ENCODE measurements at regions not wholly inside any gene's neighbourhood (a gene's known extent, or its start where the extent isn't known, plus 50 kb on each side); places are given as distances from the start of the nearest gene placed in this dataset.

DNA sequence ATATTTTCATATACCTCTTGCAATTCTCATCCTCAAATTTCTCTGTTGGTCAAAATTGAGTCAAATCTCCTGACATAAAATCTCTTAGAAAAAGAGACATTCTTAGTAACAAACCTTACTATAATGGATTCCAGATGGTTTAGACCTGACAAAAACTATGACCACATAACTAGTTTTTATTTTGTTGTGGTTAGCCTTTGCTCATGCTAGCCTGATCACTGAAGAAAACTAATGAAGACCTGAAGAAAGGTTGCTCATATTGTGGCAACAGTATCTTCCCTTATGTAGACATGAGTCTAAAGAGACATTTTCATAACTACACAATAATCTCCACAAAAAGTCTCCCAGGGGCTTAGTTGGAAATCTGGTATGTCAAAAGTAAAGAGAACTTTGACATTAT, 274.1 kb upstream of the TMEM161B start:
- ATAC-seq (ENCODE audit: low FRiP score) (no peak), DNase-seq (no peak)
- H3K9me3 ChIP-seq (ENCODE audit: control insufficient read depth, low read length): no peaks in the 10 kb centered on the region
- H3K27me3 ChIP-seq (ENCODE audit: control insufficient read depth in 1 of 2, insufficient read depth in 2 of 2, low read length in 1 of 2): no peaks in the 10 kb centered on the region
- no peaks in the 10 kb centered on the region for H3K36me3 ChIP-seq (ENCODE audit: control insufficient read depth in 1 of 2, insufficient read depth in 2 of 2, low read length in 1 of 2)
- H3K4me1 ChIP-seq (ENCODE audit: control insufficient read depth in 1 of 2, insufficient read depth in 2 of 2, low read length in 2 of 2): no peaks in the 10 kb centered on the region
- H3K4me3 ChIP-seq (ENCODE audit: low read length in 2 of 2): no peak overlapping the region
- no peak overlapping the region for H3K27ac ChIP-seq (ENCODE audit: low read depth in 1 of 2, low read length in 2 of 2)
- intact Hi-C loops (cut with DNase I): no loop called here

- H3K27ac ChIP-seq (ENCODE audit: low read depth in 1 of 2, low read length in 2 of 2): no peak overlapping the region
- no peaks in the 10 kb centered on the region for H3K36me3 ChIP-seq (ENCODE audit: control insufficient read depth in 1 of 2, insufficient read depth in 2 of 2, low read length in 1 of 2)
- intact Hi-C loops (cut with DNase I): no loop called here
- no peak for DNase-seq
- no peaks in the 10 kb centered on the region for H3K4me1 ChIP-seq (ENCODE audit: control insufficient read depth in 1 of 2, insufficient read depth in 2 of 2, low read length in 2 of 2)
- H3K4me3 ChIP-seq (ENCODE audit: low read length in 2 of 2): no peak overlapping the region
- no peak for ATAC-seq (ENCODE audit: low FRiP score)
- 73 to 80% methylated on average over 6 of the region's 6 CpGs for WGBS, 2 donors
- H3K27me3 ChIP-seq (ENCODE audit: control insufficient read depth in 1 of 2, insufficient read depth in 2 of 2, low read length in 1 of 2): no peaks in the 10 kb centered on the region
- H3K9me3 ChIP-seq (ENCODE audit: control insufficient read depth, low read length): no peaks in the 10 kb centered on the region
Measured at GRCh38 chr5:88540471-88541115, 271.9 kb upstream of the TMEM161B start.

DNA sequence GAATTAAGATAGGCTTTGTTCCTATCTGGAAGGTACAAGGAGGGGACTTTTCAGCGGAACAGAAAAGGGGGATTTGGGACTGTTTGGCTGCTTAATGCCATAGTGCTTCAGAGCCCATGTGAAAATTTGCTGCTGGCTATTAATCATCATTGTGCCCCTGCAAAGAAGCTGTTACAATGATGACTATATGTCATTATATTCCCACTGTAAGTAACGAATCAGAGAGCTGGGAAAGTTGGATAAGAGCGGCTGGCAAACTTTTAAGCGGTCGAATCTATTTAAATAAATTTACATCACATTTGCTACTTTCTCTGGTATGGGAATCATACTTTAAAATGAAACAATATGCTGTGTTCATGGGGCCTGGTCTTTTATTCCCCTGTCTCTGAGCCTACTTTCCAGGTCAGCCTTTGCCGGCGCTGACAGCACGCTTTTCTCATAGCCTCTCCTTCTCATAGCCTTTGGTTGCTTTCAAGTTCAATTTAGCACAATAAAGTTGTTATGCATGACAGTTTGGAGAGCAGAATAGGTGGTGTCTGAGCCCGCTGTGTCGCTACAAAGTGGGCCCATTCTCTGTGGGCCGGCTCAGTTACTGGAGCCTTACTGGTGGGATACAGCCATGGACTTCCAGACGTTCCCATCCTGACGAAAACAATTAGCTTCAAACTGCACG, 271.2 kb upstream of the TMEM161B start:
- no peak for DNase-seq
- 40 to 42% methylated on average over 14 of the region's 14 CpGs for WGBS, 2 donors
- no peak for ATAC-seq (ENCODE audit: low FRiP score)
- intact Hi-C loops (cut with DNase I): no loop called here
- Histone ChIP-seq H3K4me1 (ENCODE audit: control insufficient read depth in 1 of 2, insufficient read depth in 2 of 2, low read length in 2 of 2) (no peaks in the 10 kb centered on the region), H3K9me3 (ENCODE audit: control insufficient read depth, low read length) (no peaks in the 10 kb centered on the region), H3K36me3 (ENCODE audit: control insufficient read depth in 1 of 2, insufficient read depth in 2 of 2, low read length in 1 of 2) (no peaks in the 10 kb centered on the region), H3K4me3 (ENCODE audit: low read length in 2 of 2) (no peak overlapping the region), H3K27me3 (ENCODE audit: control insufficient read depth in 1 of 2, insufficient read depth in 2 of 2, low read length in 1 of 2) (no peaks in the 10 kb centered on the region), H3K27ac (ENCODE audit: low read depth in 1 of 2, low read length in 2 of 2) (no peak overlapping the region)

DNA sequence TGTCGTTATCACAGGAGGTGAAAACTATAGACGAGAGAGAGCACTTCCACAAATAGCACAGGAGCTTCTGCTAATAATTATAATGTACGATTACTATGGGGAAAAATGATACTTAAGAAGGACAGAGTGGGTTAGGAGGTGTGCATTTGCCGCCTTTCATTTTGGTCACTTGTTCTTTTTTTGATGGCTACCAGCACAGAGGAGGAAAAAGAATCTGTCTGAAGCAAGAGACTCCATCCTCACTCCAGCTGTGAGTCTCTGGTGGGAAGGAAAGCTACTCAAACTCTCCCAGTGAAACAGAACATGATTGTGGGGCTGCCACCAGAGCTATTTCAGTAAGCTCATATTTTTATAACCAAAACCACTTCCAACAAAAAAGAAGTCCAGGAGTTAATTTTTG, 270.4 kb upstream of the TMEM161B start:
- 71 to 72% methylated on average over 4 of the region's 4 CpGs for WGBS, 2 donors

GRCh38 chr5:88536146-88536545, 267.5 kb upstream of the TMEM161B start:
- DNase-seq (no peak), ATAC-seq (ENCODE audit: low FRiP score) (no peak)
- Histone ChIP-seq H3K36me3 (ENCODE audit: control insufficient read depth in 1 of 2, insufficient read depth in 2 of 2, low read length in 1 of 2) (no peaks in the 10 kb centered on the region), H3K9me3 (ENCODE audit: control insufficient read depth, low read length) (peaks cover 2% of the 10 kb centered on the region), H3K4me3 (ENCODE audit: low read length in 2 of 2) (no peak overlapping the region), H3K27me3 (ENCODE audit: control insufficient read depth in 1 of 2, insufficient read depth in 2 of 2, low read length in 1 of 2) (peaks cover 0 to 3% of the 10 kb centered on the region in 2 donors), H3K27ac (ENCODE audit: low read depth in 1 of 2, low read length in 2 of 2) (no peak overlapping the region), H3K4me1 (ENCODE audit: control insufficient read depth in 1 of 2, insufficient read depth in 2 of 2, low read length in 2 of 2) (no peaks in the 10 kb centered on the region)
- intact Hi-C loops (cut with DNase I): no loop called here
- WGBS, 2 donors: 19 to 29% methylated on average over 3 of the region's 3 CpGs

More for the DNA sequence above, 270.4 kb upstream of the TMEM161B start:
- H3K4me3 ChIP-seq (ENCODE audit: low read length in 2 of 2): no peak overlapping the region
- DNase-seq: no peak
- intact Hi-C loops (cut with DNase I): no loop called here
- no peaks in the 10 kb centered on the region for H3K4me1 ChIP-seq (ENCODE audit: control insufficient read depth in 1 of 2, insufficient read depth in 2 of 2, low read length in 2 of 2)
- no peak for ATAC-seq (ENCODE audit: low FRiP score)
- H3K27me3 ChIP-seq (ENCODE audit: control insufficient read depth in 1 of 2, insufficient read depth in 2 of 2, low read length in 1 of 2): no peaks in the 10 kb centered on the region
- H3K27ac ChIP-seq (ENCODE audit: low read depth in 1 of 2, low read length in 2 of 2): no peak overlapping the region
- no peaks in the 10 kb centered on the region for H3K9me3 ChIP-seq (ENCODE audit: control insufficient read depth, low read length)
- no peaks in the 10 kb centered on the region for H3K36me3 ChIP-seq (ENCODE audit: control insufficient read depth in 1 of 2, insufficient read depth in 2 of 2, low read length in 1 of 2)

DNA sequence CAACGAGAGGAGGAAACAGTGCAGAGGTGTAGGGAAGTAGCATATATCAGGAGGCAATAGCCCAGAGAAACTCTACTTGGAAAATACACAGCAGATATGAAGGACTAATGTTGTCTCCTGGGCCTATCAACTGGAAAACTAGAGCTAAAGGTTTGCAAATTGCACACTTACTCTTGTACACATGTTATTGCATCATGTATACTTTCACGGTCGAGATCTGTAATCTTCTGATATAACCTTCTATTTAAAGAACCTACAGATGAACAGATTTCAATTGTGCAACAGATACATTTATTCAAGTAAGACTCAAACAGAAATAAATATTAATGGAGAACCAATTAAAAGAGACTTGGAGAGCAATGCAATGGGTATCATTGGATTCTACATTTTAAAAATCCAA, 256.3 kb upstream of the TMEM161B start:
- Histone ChIP-seq H3K4me1 (ENCODE audit: control insufficient read depth in 1 of 2, insufficient read depth in 2 of 2, low read length in 2 of 2) (no peaks in the 10 kb centered on the region), H3K27me3 (ENCODE audit: control insufficient read depth in 1 of 2, insufficient read depth in 2 of 2, low read length in 1 of 2) (no peaks in the 10 kb centered on the region), H3K36me3 (ENCODE audit: control insufficient read depth in 1 of 2, insufficient read depth in 2 of 2, low read length in 1 of 2) (no peaks in the 10 kb centered on the region), H3K4me3 (ENCODE audit: low read length in 2 of 2) (no peak overlapping the region), H3K9me3 (ENCODE audit: control insufficient read depth, low read length) (no peaks in the 10 kb centered on the region), H3K27ac (ENCODE audit: low read depth in 1 of 2, low read length in 2 of 2) (no peak overlapping the region)
- intact Hi-C loops (cut with DNase I): no loop called here
- ATAC-seq (ENCODE audit: low FRiP score): no peak
- DNase-seq: no peak
- WGBS, 2 donors: 80 to 81% methylated on average over 3 of the region's 3 CpGs

GRCh38 chr5:88519066-88519465, 250.4 kb upstream of the TMEM161B start:
- DNase-seq (no peak), ATAC-seq (ENCODE audit: low FRiP score) (no peak)
- no peak overlapping the region for H3K4me3 ChIP-seq (ENCODE audit: low read length in 2 of 2)
- no peaks in the 10 kb centered on the region for H3K36me3 ChIP-seq (ENCODE audit: control insufficient read depth in 1 of 2, insufficient read depth in 2 of 2, low read length in 1 of 2)
- intact Hi-C loops (cut with DNase I): no loop called here
- no peak overlapping the region for H3K27ac ChIP-seq (ENCODE audit: low read depth in 1 of 2, low read length in 2 of 2)
- no peaks in the 10 kb centered on the region for H3K27me3 ChIP-seq (ENCODE audit: control insufficient read depth in 1 of 2, insufficient read depth in 2 of 2, low read length in 1 of 2)
- no peaks in the 10 kb centered on the region for H3K4me1 ChIP-seq (ENCODE audit: control insufficient read depth in 1 of 2, insufficient read depth in 2 of 2, low read length in 2 of 2)
- no peaks in the 10 kb centered on the region for H3K9me3 ChIP-seq (ENCODE audit: control insufficient read depth, low read length)

- no peak overlapping the region for H3K4me3 ChIP-seq (ENCODE audit: low read length in 2 of 2)
- WGBS, 2 donors: 61% methylated on average over 4 of the region's 4 CpGs
- no peaks in the 10 kb centered on the region for H3K36me3 ChIP-seq (ENCODE audit: control insufficient read depth in 1 of 2, insufficient read depth in 2 of 2, low read length in 1 of 2)
- intact Hi-C loops (cut with DNase I): no loop called here
- DNase-seq: no peak
- H3K27ac ChIP-seq (ENCODE audit: low read depth in 1 of 2, low read length in 2 of 2): no peak overlapping the region
- H3K4me1 ChIP-seq (ENCODE audit: control insufficient read depth in 1 of 2, insufficient read depth in 2 of 2, low read length in 2 of 2): no peaks in the 10 kb centered on the region
- no peak for ATAC-seq (ENCODE audit: low FRiP score)
- H3K27me3 ChIP-seq (ENCODE audit: control insufficient read depth in 1 of 2, insufficient read depth in 2 of 2, low read length in 1 of 2): no peaks in the 10 kb centered on the region
- H3K9me3 ChIP-seq (ENCODE audit: control insufficient read depth, low read length): no peaks in the 10 kb centered on the region
Measured at GRCh38 chr5:88518131-88519016, 249.7 kb upstream of the TMEM161B start.

Measured in aorta (tissue), 5 donors.